ENCODE measurements at regions not wholly inside any gene's neighbourhood (a gene's known extent, or its start where the extent isn't known, plus 50 kb on each side); places are given as distances from the start of the nearest gene placed in this dataset.

GRCh38 chr12:76948879-76949278, 70.1 kb upstream of the CSRP2 start:
- no peak overlapping the region for H3K4me3 ChIP-seq
- no peaks in the 10 kb centered on the region for H3K27me3 ChIP-seq
- no peaks in the 10 kb centered on the region for H4K20me1 ChIP-seq (ENCODE audit: low read depth)
- H3K27ac ChIP-seq: no peak overlapping the region
- Mint-ChIP-seq H3K36me3 (no peaks in the 10 kb centered on the region), H3K4me3 (no peak overlapping the region), H3K27ac (no peak overlapping the region), H3K9me3 (no peaks in the 10 kb centered on the region), H3K27me3 (ENCODE audit: insufficient read depth, low read depth) (no peaks in the 10 kb centered on the region), H3K4me1 (no peaks in the 10 kb centered on the region)
- DNase-seq (ENCODE audit: low spot score): no peak
- H3K9ac ChIP-seq: no peak overlapping the region
- no peaks in the 10 kb centered on the region for H3K9me3 ChIP-seq (ENCODE audit: low read depth)
- no peaks in the 10 kb centered on the region for H3F3A ChIP-seq (ENCODE audit: low read depth)
- no peak for TF ChIP-seq EZH2 (IDR thresholded peaks at IDR 0.05)
- TF ChIP-seq CTCF (IDR thresholded peaks at IDR 0.05): no peak
- TF ChIP-seq EZH2phosphoT487 (IDR thresholded peaks at IDR 0.05): no peak
- H3K36me3 ChIP-seq: no peaks in the 10 kb centered on the region
- H2AFZ ChIP-seq (replicated peaks): no peak overlapping the region
- no peaks in the 10 kb centered on the region for H3K4me1 ChIP-seq
- no peaks in the 10 kb centered on the region for H3K79me2 ChIP-seq (ENCODE audit: low read depth)
- H3K4me2 ChIP-seq: no peak overlapping the region

DNA sequence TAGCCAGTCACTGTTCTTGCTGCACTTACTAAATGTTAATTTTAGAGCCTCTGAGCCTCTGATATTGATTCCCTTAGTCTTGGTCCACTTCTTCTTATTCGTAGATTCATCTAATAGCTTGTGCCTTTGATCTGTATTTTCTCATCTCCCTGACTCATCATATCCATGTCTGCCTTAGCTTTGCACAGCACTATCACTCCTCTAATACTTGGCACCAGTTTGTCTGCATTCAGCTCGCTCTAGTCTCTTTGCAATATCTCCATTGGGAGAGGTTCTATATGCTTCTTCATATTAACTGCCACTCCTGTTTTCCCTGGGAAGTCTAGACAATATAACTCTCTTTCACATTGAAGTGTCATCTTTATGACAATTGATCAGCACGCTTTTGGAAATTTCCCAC, 68.5 kb upstream of the CSRP2 start:
- DNase-seq (ENCODE audit: low spot score): no peak
- Histone ChIP-seq H3F3A (ENCODE audit: low read depth) (no peaks in the 10 kb centered on the region), H3K4me2 (no peak overlapping the region), H3K27ac (no peak overlapping the region), H3K4me1 (no peaks in the 10 kb centered on the region), H3K9me3 (ENCODE audit: low read depth) (no peaks in the 10 kb centered on the region), H3K4me3 (no peak overlapping the region), H3K9ac (no peak overlapping the region), H3K27me3 (no peaks in the 10 kb centered on the region), H3K36me3 (no peaks in the 10 kb centered on the region), H4K20me1 (ENCODE audit: low read depth) (no peaks in the 10 kb centered on the region), H2AFZ (replicated peaks) (peak overlapping the region; percentile 45), H3K79me2 (ENCODE audit: low read depth) (no peaks in the 10 kb centered on the region)
- no peaks in the 10 kb centered on the region for H3K36me3 Mint-ChIP-seq
- no peaks in the 10 kb centered on the region for H3K9me3 Mint-ChIP-seq
- no peaks in the 10 kb centered on the region for H3K27me3 Mint-ChIP-seq (ENCODE audit: insufficient read depth, low read depth)
- no peak overlapping the region for H3K4me3 Mint-ChIP-seq
- no peaks in the 10 kb centered on the region for H3K4me1 Mint-ChIP-seq
- no peak for TF ChIP-seq EZH2 (IDR thresholded peaks at IDR 0.05)
- TF ChIP-seq EZH2phosphoT487 (IDR thresholded peaks at IDR 0.05): no peak
- no peak for TF ChIP-seq CTCF (IDR thresholded peaks at IDR 0.05)
- no peak overlapping the region for H3K27ac Mint-ChIP-seq

DNA sequence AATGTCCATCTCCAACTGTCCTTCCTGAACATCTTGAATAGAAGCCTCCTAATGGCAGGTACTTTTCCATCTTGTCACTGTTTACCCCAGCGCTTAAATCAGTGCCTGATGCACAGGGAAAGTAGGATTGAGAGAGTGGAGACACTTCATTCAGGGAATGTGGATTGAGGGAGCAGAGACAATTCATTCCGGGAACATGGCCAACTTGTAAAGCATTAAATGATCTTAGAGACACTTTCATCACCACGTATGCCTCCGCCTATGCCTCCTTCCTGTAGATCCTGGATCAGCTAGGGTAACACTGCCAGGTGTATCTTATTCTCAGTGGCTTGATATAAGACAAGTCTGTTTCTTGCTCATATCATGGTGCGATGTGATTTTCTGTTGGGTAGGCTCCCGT, 67.6 kb upstream of the CSRP2 start:
- H3K36me3 ChIP-seq: no peaks in the 10 kb centered on the region

More for the DNA sequence above, 67.6 kb upstream of the CSRP2 start:
- H3K4me1 Mint-ChIP-seq: no peaks in the 10 kb centered on the region
- H3K9me3 Mint-ChIP-seq: no peaks in the 10 kb centered on the region
- Histone ChIP-seq H3K9me3 (ENCODE audit: low read depth) (no peaks in the 10 kb centered on the region), H2AFZ (replicated peaks) (peak overlapping the region; percentile 45), H3K9ac (no peak overlapping the region), H3K4me3 (no peak overlapping the region), H3K27me3 (no peaks in the 10 kb centered on the region), H3K4me1 (no peaks in the 10 kb centered on the region), H3K4me2 (no peak overlapping the region), H3K79me2 (ENCODE audit: low read depth) (no peaks in the 10 kb centered on the region), H3F3A (ENCODE audit: low read depth) (no peaks in the 10 kb centered on the region), H3K27ac (no peak overlapping the region), H4K20me1 (ENCODE audit: low read depth) (no peaks in the 10 kb centered on the region)
- TF ChIP-seq EZH2 (IDR thresholded peaks at IDR 0.05) (no peak), CTCF (IDR thresholded peaks at IDR 0.05) (no peak), EZH2phosphoT487 (IDR thresholded peaks at IDR 0.05) (no peak)
- H3K36me3 Mint-ChIP-seq: no peaks in the 10 kb centered on the region
- DNase-seq (ENCODE audit: low spot score): no peak
- no peaks in the 10 kb centered on the region for H3K27me3 Mint-ChIP-seq (ENCODE audit: insufficient read depth, low read depth)
- H3K4me3 Mint-ChIP-seq: no peak overlapping the region
- H3K27ac Mint-ChIP-seq: no peak overlapping the region

Data from neural progenitor cell (in vitro differentiated cells).